ENCODE measurements at regions not wholly inside any gene's neighbourhood (a gene's known extent, or its start where the extent isn't known, plus 50 kb on each side); places are given as distances from the start of the nearest gene placed in this dataset.

DNA sequence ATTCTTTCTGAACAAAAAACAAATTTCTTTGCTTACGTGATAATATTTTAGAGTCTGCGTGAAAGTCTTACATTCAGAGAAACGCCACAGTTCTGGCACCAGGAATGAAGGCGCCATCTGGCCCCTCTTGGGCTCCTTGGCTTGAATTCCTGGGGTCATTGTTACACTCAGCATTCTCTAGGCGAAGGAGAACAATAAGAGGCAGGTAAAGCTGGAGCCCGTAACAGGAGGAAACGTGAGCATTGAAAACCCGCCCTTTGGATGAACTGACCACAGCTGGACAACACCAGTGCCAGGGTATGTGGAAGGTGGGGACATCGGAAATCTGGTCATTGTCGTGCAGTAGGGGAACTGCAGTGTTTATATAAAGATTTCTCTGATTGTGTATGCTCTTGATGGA, 144.8 kb downstream of the RNF152 start:
- no peaks in the 10 kb centered on the region for H3K4me1 ChIP-seq (ENCODE audit: low read depth, poor library complexity, severe bottlenecking)
- H3K4me3 ChIP-seq (IDR thresholded peaks at IDR 0.05; ENCODE audit: insufficient read depth, low read depth, low read length), result no peak overlapping the region
- no peaks in the 10 kb centered on the region for H3K27me3 ChIP-seq (ENCODE audit: insufficient read depth, low read depth)
- no peaks in the 10 kb centered on the region for H3K36me3 ChIP-seq (ENCODE audit: insufficient read depth)
- TF ChIP-seq, protein P1, sequence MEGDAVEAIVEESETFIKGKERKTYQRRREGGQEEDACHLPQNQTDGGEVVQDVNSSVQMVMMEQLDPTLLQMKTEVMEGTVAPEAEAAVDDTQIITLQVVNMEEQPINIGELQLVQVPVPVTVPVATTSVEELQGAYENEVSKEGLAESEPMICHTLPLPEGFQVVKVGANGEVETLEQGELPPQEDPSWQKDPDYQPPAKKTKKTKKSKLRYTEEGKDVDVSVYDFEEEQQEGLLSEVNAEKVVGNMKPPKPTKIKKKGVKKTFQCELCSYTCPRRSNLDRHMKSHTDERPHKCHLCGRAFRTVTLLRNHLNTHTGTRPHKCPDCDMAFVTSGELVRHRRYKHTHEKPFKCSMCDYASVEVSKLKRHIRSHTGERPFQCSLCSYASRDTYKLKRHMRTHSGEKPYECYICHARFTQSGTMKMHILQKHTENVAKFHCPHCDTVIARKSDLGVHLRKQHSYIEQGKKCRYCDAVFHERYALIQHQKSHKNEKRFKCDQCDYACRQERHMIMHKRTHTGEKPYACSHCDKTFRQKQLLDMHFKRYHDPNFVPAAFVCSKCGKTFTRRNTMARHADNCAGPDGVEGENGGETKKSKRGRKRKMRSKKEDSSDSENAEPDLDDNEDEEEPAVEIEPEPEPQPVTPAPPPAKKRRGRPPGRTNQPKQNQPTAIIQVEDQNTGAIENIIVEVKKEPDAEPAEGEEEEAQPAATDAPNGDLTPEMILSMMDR (conservative IDR thresholded peaks at IDR 0.05; ENCODE audit: low read depth, low read length), result no peak
- no peak overlapping the region for H3K9ac ChIP-seq
- no peak overlapping the region for H2AFZ ChIP-seq (ENCODE audit: low read depth)
- no peak overlapping the region for H3K4me2 ChIP-seq
- no peaks in the 10 kb centered on the region for H4K20me1 ChIP-seq (ENCODE audit: insufficient read depth)
- H3K79me2 ChIP-seq (ENCODE audit: insufficient read depth, low read depth), result no peaks in the 10 kb centered on the region
- H3K27ac ChIP-seq, result no peak overlapping the region

DNA sequence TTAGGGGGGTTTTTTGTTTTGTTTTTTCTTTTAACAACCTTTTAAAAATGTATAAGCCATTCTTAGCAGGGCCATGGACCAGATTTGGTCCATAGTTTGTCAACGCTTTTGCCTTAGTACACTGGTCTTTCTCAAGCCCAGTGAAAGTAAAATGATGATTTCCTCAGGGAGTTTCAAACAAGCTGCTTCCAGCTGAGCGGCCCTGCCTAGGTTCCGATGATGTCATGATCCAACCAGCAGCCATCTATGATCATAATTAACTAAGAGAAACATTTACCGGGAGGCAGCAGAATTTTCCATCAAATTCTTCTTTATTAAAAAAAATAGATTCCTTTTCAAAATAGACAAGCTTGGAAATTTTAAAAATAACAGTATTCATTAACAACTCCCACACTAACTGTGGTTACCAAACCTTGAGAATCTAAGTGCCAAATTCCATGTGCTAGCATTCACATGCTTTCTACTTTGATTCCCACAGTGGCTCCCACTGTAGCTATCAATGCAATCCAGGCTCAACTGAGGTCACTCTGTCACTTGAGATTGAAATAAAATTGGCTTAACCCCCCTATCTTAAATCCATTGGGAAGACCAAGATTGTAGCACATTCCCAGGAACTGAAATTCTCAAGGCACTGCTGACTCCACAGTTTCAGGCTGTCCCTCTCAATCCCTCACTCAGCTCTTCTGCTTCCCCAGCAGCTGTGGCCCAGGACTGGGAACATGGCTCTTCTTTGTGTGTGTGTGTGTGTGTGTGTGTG, 148.9 kb downstream of the RNF152 start:
- Histone ChIP-seq H3K4me3 (IDR thresholded peaks at IDR 0.05; ENCODE audit: insufficient read depth, low read depth, low read length) (no peak overlapping the region), H3K27ac (no peak overlapping the region), H3K27me3 (ENCODE audit: insufficient read depth, low read depth) (no peaks in the 10 kb centered on the region), H3K4me1 (ENCODE audit: low read depth, poor library complexity, severe bottlenecking) (no peaks in the 10 kb centered on the region), H3K4me2 (no peak overlapping the region), H2AFZ (ENCODE audit: low read depth) (no peak overlapping the region), H3K36me3 (ENCODE audit: insufficient read depth) (no peaks in the 10 kb centered on the region), H3K9ac (no peak overlapping the region), H3K79me2 (ENCODE audit: insufficient read depth, low read depth) (no peaks in the 10 kb centered on the region), H4K20me1 (ENCODE audit: insufficient read depth) (no peaks in the 10 kb centered on the region)
- TF ChIP-seq, protein P1 (conservative IDR thresholded peaks at IDR 0.05; ENCODE audit: low read depth, low read length), result no peak

DNA sequence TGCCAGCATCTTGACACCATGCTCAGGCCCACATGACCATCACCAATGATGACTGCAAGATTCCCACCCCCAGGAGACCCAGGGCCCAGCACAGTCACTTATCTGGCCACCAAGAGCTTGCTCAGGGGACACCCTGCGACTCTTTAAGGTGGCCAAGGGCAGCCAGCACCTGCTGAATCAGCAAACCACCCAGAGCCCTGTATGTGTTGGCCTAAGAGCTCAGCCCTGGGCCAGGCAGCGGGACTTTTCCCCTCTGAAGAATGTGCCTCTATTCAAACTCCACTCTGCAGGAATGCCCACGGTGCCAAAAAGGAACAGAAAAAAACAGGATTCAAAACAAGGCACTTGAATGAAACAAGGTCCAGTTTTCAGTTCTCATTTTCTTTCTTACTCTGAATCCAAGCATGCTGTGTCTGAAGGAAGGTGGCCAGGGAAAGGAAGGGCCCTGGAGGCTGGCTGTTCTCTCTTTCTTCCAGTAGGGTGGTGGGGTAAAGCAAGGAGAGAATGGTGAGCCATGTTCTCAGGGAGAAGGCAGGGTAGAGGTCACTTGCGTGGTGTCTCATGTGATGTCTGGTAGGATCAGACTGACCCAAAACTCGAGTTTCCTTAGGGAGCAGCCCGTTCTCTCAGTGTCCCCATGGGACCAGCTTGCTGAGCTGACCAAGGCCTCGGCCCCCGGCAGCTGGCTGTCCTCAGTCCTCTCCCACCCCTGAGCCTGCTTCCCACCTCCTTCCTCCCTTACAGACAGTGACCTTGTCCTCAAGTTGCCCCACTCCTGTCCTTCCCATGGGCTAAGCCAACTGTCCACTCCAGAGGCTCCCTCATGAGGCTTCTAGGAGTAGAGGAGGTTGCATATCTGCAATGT, 150.0 kb downstream of the RNF152 start:
- no peak overlapping the region for H3K4me2 ChIP-seq
- no peak overlapping the region for H2AFZ ChIP-seq (ENCODE audit: low read depth)
- no peaks in the 10 kb centered on the region for H3K36me3 ChIP-seq (ENCODE audit: insufficient read depth)
- TF ChIP-seq, protein P1 (conservative IDR thresholded peaks at IDR 0.05; ENCODE audit: low read depth, low read length), result no peak
- no peaks in the 10 kb centered on the region for H4K20me1 ChIP-seq (ENCODE audit: insufficient read depth)
- H3K27me3 ChIP-seq (ENCODE audit: insufficient read depth, low read depth), result no peaks in the 10 kb centered on the region
- H3K4me3 ChIP-seq (IDR thresholded peaks at IDR 0.05; ENCODE audit: insufficient read depth, low read depth, low read length), result no peak overlapping the region
- H3K9ac ChIP-seq, result no peak overlapping the region
- no peaks in the 10 kb centered on the region for H3K4me1 ChIP-seq (ENCODE audit: low read depth, poor library complexity, severe bottlenecking)
- no peaks in the 10 kb centered on the region for H3K79me2 ChIP-seq (ENCODE audit: insufficient read depth, low read depth)
- H3K27ac ChIP-seq, result no peak overlapping the region

- Histone ChIP-seq H4K20me1 (ENCODE audit: insufficient read depth) (no peaks in the 10 kb centered on the region), H3K4me1 (ENCODE audit: low read depth, poor library complexity, severe bottlenecking) (no peaks in the 10 kb centered on the region), H2AFZ (ENCODE audit: low read depth) (no peak overlapping the region), H3K9ac (no peak overlapping the region), H3K27me3 (ENCODE audit: insufficient read depth, low read depth) (no peaks in the 10 kb centered on the region), H3K36me3 (ENCODE audit: insufficient read depth) (no peaks in the 10 kb centered on the region), H3K4me2 (no peak overlapping the region), H3K4me3 (IDR thresholded peaks at IDR 0.05; ENCODE audit: insufficient read depth, low read depth, low read length) (no peak overlapping the region), H3K27ac (no peak overlapping the region), H3K79me2 (ENCODE audit: insufficient read depth, low read depth) (no peaks in the 10 kb centered on the region)
- TF ChIP-seq, protein P1 (conservative IDR thresholded peaks at IDR 0.05; ENCODE audit: low read depth, low read length), result no peak
Observed at GRCh38 chr18:61741881-61742454, 150.8 kb downstream of the RNF152 start.
